Testis (tissue), 2 donors: ENCODE measurements at regions not wholly inside any gene's neighbourhood (a gene's known extent, or its start where the extent isn't known, plus 50 kb on each side); places are given as distances from the start of the nearest gene placed in this dataset.

ENCODE experiments used
- DNase-seq: peaks from one replicate; pipeline ENCODE4 v3.0.0-alpha.2; 2019
- H3K27ac ChIP-seq, 2 donors: fragments of 200-600 bp; sonication (generic); one replicate each; pipeline ENCODE4 v1.5.1; 2019
- H3K27me3 ChIP-seq: fragments of 200-600 bp; sonication (generic); one replicate; pipeline ENCODE4 v1.5.1; 2019
- H3K36me3 ChIP-seq: fragments of 200-600 bp; sonication (generic); one replicate; pipeline ENCODE4 v1.5.1; 2017; ENCODE audit warnings: low read depth; ENCODE audit errors: missing control alignments
- H3K4me1 ChIP-seq: fragments of 200-600 bp; sonication (generic); one replicate; pipeline ENCODE4 v1.5.1; 2019
- H3K4me3 ChIP-seq, 2 donors: fragments of 200-600 bp; sonication (generic); one replicate each; pipeline ENCODE4 v1.5.1; 2017 to 2019
- H3K9me3 ChIP-seq: fragments of 200-600 bp; sonication (generic); one replicate; pipeline ENCODE4 v1.5.1; 2017
- POLR2A ChIP-seq: fragments of 450-650 bp; IDR thresholded peaks from one replicate; pipeline ENCODE4 v1.6.1; 2017; ENCODE audit warnings: antibody characterized with exemption, mild to moderate bottlenecking, moderate library complexity
- WGBS, 2 donors: methylation state at CpG; one replicate each; pipeline ENCODE4 v1.1.5; 2018; 5-methylcytosine and 5-hydroxymethylcytosine counted together
- intact Hi-C: fragments of 100-400 bp; cut with DNase I; formaldehyde crosslinking; loops from one replicate; pipeline ENCODE4 v1.15.1; 2023; ENCODE audit warnings: low total_unique reads
- TF ChIP-seq, protein P1 (sequence below), 3 experiments: fragments of 450-650 bp in 2 of 3; fragments of 200-600 bp in 1 of 3; sonication (generic) in 1 of 3; IDR thresholded peaks; one replicate each; pipeline ENCODE4 v1.5.1; 2016 to 2019; ENCODE audit warnings: antibody characterized with exemption in 3 of 3, mild to moderate bottlenecking in 2 of 3, moderate library complexity in 1 of 3

DNA sequence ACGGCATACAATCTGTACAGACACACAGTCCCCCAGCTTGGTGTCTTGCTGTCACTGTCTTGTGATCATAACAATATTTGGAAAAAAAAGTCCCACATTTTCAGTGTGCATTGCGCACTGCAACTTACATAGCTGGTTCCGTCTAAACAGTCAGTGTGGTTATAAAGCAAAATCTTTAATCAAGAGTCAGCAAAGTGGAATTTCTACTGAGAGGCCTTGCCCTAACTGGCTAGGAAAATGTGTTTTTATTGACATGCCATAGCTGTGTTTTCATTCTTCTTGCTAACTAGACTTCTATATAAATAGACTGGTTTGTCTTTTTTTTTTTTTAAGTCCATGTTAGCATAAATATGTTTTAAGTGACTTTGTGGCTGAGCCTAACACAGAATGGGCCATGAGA lies 174.8 kb downstream of the POLR2M start:
- no peak overlapping the region for H3K4me3 ChIP-seq

DNA sequence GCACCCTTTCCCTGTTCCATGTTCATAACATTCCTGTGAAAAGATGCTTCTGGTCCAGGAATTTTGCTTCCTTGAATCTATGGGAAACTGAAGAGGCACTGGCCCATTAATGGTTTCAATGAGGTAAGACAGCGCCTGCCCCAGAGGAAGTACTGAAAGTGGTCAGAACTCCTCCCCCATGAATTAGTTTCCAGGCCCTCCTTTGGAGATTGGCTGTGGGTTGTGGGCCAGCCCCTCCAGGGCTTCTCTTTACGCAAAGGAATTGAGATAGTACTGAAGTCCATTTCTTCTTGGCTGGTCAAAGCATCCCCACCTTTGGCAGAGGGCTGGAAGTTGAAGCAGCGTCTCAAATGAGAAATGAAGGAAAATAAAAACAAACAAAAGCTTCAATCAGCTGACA lies 175.5 kb downstream of the POLR2M start:
- Histone ChIP-seq H3K9me3 (no peaks in the 10 kb centered on the region), H3K27ac (no peak overlapping the region), H3K36me3 (no peaks in the 10 kb centered on the region), H3K4me1 (peaks cover 3% of the 10 kb centered on the region), H3K4me3 (no peak overlapping the region), H3K27me3 (no peaks in the 10 kb centered on the region)
- intact Hi-C loops = no loop called here
- TF ChIP-seq, protein P1, sequence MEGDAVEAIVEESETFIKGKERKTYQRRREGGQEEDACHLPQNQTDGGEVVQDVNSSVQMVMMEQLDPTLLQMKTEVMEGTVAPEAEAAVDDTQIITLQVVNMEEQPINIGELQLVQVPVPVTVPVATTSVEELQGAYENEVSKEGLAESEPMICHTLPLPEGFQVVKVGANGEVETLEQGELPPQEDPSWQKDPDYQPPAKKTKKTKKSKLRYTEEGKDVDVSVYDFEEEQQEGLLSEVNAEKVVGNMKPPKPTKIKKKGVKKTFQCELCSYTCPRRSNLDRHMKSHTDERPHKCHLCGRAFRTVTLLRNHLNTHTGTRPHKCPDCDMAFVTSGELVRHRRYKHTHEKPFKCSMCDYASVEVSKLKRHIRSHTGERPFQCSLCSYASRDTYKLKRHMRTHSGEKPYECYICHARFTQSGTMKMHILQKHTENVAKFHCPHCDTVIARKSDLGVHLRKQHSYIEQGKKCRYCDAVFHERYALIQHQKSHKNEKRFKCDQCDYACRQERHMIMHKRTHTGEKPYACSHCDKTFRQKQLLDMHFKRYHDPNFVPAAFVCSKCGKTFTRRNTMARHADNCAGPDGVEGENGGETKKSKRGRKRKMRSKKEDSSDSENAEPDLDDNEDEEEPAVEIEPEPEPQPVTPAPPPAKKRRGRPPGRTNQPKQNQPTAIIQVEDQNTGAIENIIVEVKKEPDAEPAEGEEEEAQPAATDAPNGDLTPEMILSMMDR (IDR thresholded peaks at IDR 0.05) = no peak
- no peak for TF ChIP-seq POLR2A
- no peak for DNase-seq
- WGBS, 2 donors = 85 to 92% methylated on average over 3 of the region's 3 CpGs

More for the DNA sequence above, 174.8 kb downstream of the POLR2M start:
- intact Hi-C loops = no loop called here
- Histone ChIP-seq H3K27ac (no peak overlapping the region), H3K36me3 (no peaks in the 10 kb centered on the region), H3K4me1 (peaks cover 3% of the 10 kb centered on the region), H3K27me3 (no peaks in the 10 kb centered on the region), H3K9me3 (no peaks in the 10 kb centered on the region)
- TF ChIP-seq, protein P1 (IDR thresholded peaks at IDR 0.05) = no peak
- no peak for TF ChIP-seq POLR2A
- WGBS, 2 donors = 95 to 98% methylated on average over 3 of the region's 3 CpGs
- no peak for DNase-seq

DNA sequence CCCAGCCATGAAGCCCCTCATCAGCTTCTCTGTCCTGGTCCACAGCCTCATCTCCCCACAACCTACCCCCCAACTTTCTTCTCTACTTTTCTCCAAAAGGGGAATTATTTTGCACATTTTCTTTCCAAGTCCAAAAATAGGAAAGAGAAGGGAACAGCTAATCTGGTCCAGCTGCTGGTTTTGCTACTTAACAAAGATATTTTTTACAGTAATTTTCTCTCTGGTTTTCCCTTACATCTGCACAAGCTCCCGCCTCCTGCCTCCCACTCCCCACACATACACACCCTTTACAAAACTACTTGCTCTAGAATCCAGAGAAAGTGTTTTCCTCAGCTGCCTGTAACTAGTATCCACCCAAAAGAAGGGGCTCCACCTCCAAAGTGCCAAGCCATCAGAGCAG lies 177.2 kb downstream of the POLR2M start:
- intact Hi-C loops = no loop called here
- WGBS, 2 donors = 55 to 60% methylated on average over 1 of the region's 1 CpG
- Histone ChIP-seq H3K4me1 (peaks cover 3% of the 10 kb centered on the region), H3K4me3 (no peak overlapping the region), H3K9me3 (no peaks in the 10 kb centered on the region), H3K27ac (no peak overlapping the region), H3K27me3 (no peaks in the 10 kb centered on the region), H3K36me3 (no peaks in the 10 kb centered on the region)
- DNase-seq = no peak
- no peak for TF ChIP-seq POLR2A
- TF ChIP-seq, protein P1 (IDR thresholded peaks at IDR 0.05) = no peak

DNA sequence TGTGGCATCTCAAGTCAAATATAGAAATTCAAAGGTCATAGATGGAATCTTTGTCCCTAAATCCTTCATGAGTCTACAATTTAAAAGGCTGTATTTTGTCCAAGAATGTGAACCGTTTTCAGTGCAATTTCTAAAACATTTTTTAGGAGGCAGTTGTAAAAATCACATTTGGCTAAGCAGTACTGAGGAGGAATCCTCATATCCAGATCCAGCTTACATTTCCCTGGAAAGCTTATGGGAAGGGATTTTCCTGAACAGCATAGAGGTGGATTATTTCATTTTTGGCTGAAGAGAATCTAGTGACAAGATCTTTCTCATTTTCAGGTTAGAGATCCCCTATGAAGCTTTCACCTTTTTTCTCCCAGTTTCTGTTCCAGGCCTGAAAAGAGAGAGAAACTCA lies 178.4 kb downstream of the POLR2M start:
- Histone ChIP-seq H3K36me3 (no peaks in the 10 kb centered on the region), H3K4me1 (peaks cover 3% of the 10 kb centered on the region), H3K9me3 (no peaks in the 10 kb centered on the region), H3K27ac (no peak overlapping the region), H3K27me3 (no peaks in the 10 kb centered on the region), H3K4me3 (no peak overlapping the region)
- 73 to 76% methylated on average over 1 of the region's 1 CpG for WGBS, 2 donors
- TF ChIP-seq, protein P1 (IDR thresholded peaks at IDR 0.05) = no peak
- no peak for TF ChIP-seq POLR2A
- intact Hi-C loops = no loop called here
- DNase-seq = no peak

DNA sequence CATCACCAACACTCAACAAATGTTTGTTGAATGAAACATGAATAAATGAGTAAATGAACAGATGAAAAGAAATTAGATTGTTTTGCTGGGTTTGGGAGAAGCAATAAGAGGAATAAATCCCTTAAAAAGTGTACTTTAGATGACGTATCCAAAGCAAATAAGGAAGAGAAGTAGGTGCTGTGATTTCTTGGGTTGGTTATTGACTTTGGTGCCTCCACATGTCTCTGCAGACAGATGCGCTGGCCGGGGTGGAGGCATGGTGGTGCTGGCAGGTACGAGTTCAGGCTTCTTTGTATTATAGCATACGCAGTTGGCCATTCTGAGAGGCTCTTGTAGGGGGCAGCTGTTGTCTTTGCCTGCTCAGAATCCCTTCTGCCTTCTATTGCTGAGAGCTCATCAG lies 178.9 kb downstream of the POLR2M start:
- Histone ChIP-seq H3K27me3 (no peaks in the 10 kb centered on the region), H3K9me3 (no peaks in the 10 kb centered on the region), H3K4me1 (peaks cover 3% of the 10 kb centered on the region), H3K36me3 (no peaks in the 10 kb centered on the region), H3K27ac (no peak overlapping the region), H3K4me3 (no peak overlapping the region)
- 92 to 94% methylated on average over 5 of the region's 5 CpGs for WGBS, 2 donors
- intact Hi-C loops = no loop called here
- DNase-seq = no peak
- TF ChIP-seq POLR2A = no peak
- TF ChIP-seq, protein P1 (IDR thresholded peaks at IDR 0.05) = no peak
